Peyer's patch (tissue), 4 donors: ENCODE measurements at regions not wholly inside any gene's neighbourhood (a gene's known extent, or its start where the extent isn't known, plus 50 kb on each side); places are given as distances from the start of the nearest gene placed in this dataset.

Source experiments
- DNase-seq, 3 donors: peaks; one replicate each; pipeline ENCODE4 v3.0.0-alpha.2; 2017 to 2019
- H3K27ac ChIP-seq, 4 donors: fragments of 200-600 bp; sonication (generic); one replicate each; pipeline ENCODE4 v1.5.1; 2016 to 2019
- H3K27me3 ChIP-seq, 2 donors: fragments of 200-600 bp; sonication (generic); one replicate each; pipeline ENCODE4 v1.5.1; 2019
- H3K36me3 ChIP-seq, 3 donors: fragments of 200-600 bp; sonication (generic); one replicate each; pipeline ENCODE4 v1.5.1; 2016 to 2019
- H3K4me1 ChIP-seq, 4 donors: fragments of 200-600 bp; sonication (generic); one replicate each; pipeline ENCODE4 v1.5.1; 2016 to 2019
- H3K4me3 ChIP-seq, 4 donors: fragments of 200-600 bp; sonication (generic); 1 replicate in 3 of 4; 2 replicates in 1 of 4; pipeline ENCODE4 v1.5.1; 2016 to 2019; ENCODE audit warnings: mild to moderate bottlenecking in 1 of 4
- H3K9me3 ChIP-seq, 4 donors: fragments of 200-600 bp; sonication (generic); one replicate each; pipeline ENCODE4 v1.5.1; 2016 to 2019; ENCODE audit warnings: mild to moderate bottlenecking in 1 of 4
- POLR2A ChIP-seq, 2 donors: fragments of 450-650 bp; IDR thresholded peaks; one replicate each; pipeline ENCODE4 v1.5.1; 2017; ENCODE audit warnings: antibody characterized with exemption in 2 of 2, mild to moderate bottlenecking in 2 of 2, moderate library complexity in 2 of 2
- TF ChIP-seq, protein P1 (sequence below), 6 experiments: fragments of 450-650 bp in 4 of 6; fragments of 200-600 bp in 2 of 6; sonication (generic) in 1 of 6; IDR thresholded peaks; one replicate each; pipeline ENCODE4 v1.5.1; 2017 to 2019; ENCODE audit warnings: antibody characterized with exemption in 6 of 6, mild to moderate bottlenecking in 3 of 6, moderate library complexity in 1 of 6

DNA sequence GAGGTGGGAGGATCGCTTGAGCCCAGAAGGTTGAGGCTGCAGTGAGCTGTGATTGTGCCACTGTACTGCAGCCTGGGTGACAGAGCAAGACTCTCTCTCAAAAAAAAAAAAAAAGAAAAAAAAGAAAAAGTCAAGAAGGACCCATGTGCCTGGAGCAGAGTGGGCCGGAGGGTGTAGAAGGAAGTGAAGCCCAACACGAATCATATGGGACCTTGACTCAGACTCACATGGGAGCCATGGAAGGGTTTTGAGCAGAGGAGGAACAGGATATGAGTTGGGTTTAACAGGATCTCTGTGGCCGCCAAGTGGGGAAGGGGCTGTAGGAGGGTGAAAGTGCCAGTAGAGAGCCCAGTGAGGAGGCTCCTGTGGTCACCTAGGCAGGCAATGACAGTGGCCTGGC is 165.4 kb downstream of the PHETA1 start:
- no peak for TF ChIP-seq POLR2A (IDR thresholded peaks at IDR 0.05)
- TF ChIP-seq, protein P1, sequence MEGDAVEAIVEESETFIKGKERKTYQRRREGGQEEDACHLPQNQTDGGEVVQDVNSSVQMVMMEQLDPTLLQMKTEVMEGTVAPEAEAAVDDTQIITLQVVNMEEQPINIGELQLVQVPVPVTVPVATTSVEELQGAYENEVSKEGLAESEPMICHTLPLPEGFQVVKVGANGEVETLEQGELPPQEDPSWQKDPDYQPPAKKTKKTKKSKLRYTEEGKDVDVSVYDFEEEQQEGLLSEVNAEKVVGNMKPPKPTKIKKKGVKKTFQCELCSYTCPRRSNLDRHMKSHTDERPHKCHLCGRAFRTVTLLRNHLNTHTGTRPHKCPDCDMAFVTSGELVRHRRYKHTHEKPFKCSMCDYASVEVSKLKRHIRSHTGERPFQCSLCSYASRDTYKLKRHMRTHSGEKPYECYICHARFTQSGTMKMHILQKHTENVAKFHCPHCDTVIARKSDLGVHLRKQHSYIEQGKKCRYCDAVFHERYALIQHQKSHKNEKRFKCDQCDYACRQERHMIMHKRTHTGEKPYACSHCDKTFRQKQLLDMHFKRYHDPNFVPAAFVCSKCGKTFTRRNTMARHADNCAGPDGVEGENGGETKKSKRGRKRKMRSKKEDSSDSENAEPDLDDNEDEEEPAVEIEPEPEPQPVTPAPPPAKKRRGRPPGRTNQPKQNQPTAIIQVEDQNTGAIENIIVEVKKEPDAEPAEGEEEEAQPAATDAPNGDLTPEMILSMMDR (IDR thresholded peaks at IDR 0.05) = no peak
- H3K27ac ChIP-seq = no peak overlapping the region
- H3K4me3 ChIP-seq = no peak overlapping the region
- no peaks in the 10 kb centered on the region for H3K27me3 ChIP-seq
- no peaks in the 10 kb centered on the region for H3K4me1 ChIP-seq
- H3K9me3 ChIP-seq = no peaks in the 10 kb centered on the region
- H3K36me3 ChIP-seq = no peaks in the 10 kb centered on the region
- DNase-seq = no peak

DNA sequence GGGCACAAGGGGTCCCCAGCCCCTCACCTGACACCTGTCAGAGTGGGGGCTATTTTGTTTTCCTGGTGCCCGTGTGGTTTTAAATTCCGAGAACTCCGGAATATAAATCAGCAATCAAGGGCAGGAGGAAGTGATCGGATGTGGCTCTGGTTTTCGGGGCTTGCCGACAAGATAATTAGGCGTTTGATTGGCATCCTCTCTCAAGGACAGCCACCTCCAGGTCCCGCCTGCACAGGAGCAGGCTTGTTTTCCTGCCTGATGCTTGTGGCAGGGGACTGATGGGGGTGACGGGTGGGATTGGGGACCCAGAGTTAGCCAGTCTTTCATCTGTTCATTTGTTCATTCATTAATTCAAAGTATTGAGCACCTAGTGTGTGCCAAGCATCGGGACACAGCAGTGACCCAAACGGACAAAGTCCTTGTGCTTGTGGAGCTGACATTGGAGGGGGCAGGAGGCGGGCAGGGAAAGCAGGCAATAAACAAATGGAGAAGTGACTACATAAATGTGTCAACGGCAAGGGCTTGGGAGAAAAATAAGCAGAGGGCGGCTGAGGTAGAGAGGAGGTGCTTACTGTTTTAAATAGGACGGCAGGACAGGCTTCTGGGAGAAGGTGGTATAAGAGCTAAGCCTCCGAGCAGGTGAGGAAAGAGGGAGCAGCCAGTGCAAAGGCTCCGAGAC is 166.5 kb downstream of the PHETA1 start:
- TF ChIP-seq, protein P1 (IDR thresholded peaks at IDR 0.05) = no peak
- TF ChIP-seq POLR2A (IDR thresholded peaks at IDR 0.05) = no peak
- H3K4me3 ChIP-seq = no peak overlapping the region
- no peaks in the 10 kb centered on the region for H3K9me3 ChIP-seq
- H3K36me3 ChIP-seq = no peaks in the 10 kb centered on the region
- H3K4me1 ChIP-seq = no peaks in the 10 kb centered on the region
- no peaks in the 10 kb centered on the region for H3K27me3 ChIP-seq
- no peak overlapping the region for H3K27ac ChIP-seq
- no peak for DNase-seq

DNA sequence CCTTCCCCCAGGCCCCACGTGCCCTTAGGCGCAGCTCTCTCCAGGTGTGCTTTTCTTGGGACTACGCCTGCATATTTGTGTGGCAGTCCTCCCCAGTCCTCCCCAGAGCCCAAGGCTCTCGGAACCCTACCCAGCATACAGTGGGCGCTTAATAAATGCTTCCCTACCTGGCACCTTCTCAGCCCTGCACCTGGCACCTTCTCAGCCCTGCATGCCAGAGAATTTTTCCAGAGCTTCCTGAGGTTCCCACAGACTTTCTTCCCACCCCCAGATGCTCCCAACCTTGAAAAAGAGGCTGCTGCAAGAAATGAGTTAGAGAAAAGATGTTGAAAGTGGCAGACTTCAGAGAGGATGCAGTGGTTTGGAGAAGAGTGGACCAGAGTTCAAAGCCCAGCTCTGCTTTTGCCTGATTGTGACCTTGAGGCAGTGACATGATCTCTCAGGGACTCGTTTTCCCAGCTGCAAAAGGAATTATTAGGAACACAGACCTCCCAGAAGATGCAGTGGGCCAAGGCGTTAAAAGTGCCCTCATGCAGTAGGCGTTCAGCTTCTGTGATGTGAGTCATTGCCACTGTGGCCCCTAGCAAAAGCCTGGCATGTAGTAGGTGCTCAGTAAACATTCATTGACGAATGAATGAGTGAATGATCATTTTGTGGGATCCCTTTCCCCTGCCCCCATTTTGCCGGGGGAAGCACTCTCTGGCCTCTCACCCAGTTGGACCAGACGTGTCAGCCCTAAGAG is 167.2 kb downstream of the PHETA1 start:
- Histone ChIP-seq H3K9me3 (no peaks in the 10 kb centered on the region), H3K27me3 (no peaks in the 10 kb centered on the region), H3K4me1 (no peaks in the 10 kb centered on the region), H3K4me3 (no peak overlapping the region), H3K36me3 (no peaks in the 10 kb centered on the region), H3K27ac (no peak overlapping the region)
- DNase-seq = no peak
- no peak for TF ChIP-seq POLR2A (IDR thresholded peaks at IDR 0.05)
- TF ChIP-seq, protein P1 (IDR thresholded peaks at IDR 0.05) = no peak

DNA sequence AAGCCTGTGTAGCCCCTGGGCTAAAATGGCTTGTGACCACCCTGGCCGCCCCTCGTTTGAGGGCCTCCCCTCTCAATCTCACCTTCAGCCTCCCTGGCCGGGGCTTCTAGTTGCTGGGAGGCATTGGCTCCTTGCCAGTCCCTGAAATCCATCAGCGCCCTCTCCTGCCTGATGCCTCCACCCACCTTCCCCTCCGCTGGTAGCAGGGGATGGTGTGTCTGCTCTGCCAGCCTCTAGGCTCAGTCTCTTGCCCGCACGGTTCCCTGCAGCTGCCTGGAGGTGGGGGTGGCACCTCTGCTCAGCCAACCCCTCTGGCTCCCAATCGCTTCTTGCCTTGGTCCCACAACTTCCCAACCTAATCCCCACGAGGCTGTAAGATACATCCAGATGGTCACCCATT is 167.9 kb downstream of the PHETA1 start:
- no peaks in the 10 kb centered on the region for H3K27me3 ChIP-seq
- no peaks in the 10 kb centered on the region for H3K9me3 ChIP-seq
- no peaks in the 10 kb centered on the region for H3K4me1 ChIP-seq
- H3K4me3 ChIP-seq = no peak overlapping the region
- no peak for DNase-seq
- H3K27ac ChIP-seq = no peak overlapping the region
- no peak for TF ChIP-seq POLR2A (IDR thresholded peaks at IDR 0.05)
- TF ChIP-seq, protein P1 (IDR thresholded peaks at IDR 0.05) = no peak
- H3K36me3 ChIP-seq = no peaks in the 10 kb centered on the region

DNA sequence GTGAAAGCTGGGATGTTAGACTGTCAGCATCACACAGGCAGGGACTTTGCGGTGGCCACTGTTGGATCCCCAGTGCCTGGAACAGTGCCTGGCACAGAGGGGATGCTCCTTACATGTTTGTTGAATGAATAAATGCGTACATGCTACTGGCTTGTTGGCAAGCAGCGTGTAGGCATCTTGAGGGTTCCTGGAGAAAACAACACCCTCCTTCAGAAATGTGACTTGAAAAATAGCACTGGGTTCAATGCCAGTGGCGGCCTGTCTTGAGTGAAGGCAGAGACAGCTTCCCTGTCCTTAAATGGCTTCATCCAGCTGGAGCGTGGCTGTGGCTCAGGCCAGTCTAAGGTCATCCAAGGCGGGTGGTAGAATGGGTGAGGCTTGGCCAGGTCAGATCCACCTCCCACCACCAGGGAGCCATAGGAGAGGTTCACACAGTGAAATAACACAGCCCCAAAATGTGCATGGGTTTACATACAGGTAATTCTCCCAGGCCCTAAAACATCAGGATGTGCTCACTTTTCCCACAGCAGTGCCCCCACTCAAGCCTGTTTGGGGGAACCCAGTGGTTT is 171.4 kb downstream of the PHETA1 start:
- H3K4me1 ChIP-seq = no peaks in the 10 kb centered on the region
- H3K36me3 ChIP-seq = no peaks in the 10 kb centered on the region
- no peak for DNase-seq
- H3K27ac ChIP-seq = no peak overlapping the region
- no peaks in the 10 kb centered on the region for H3K27me3 ChIP-seq
- TF ChIP-seq, protein P1 (IDR thresholded peaks at IDR 0.05) = no peak
- H3K4me3 ChIP-seq = no peak overlapping the region
- no peaks in the 10 kb centered on the region for H3K9me3 ChIP-seq
